SW480 (cell line): ENCODE measurements at regions not wholly inside any gene's neighbourhood (a gene's known extent, or its start where the extent isn't known, plus 50 kb on each side); places are given as distances from the start of the nearest gene placed in this dataset.

Experiments
- DNase-seq: peaks from one replicate; pipeline ENCODE4 v3.0.0-alpha.2; 2016; ENCODE audit warnings: low spot score

DNA sequence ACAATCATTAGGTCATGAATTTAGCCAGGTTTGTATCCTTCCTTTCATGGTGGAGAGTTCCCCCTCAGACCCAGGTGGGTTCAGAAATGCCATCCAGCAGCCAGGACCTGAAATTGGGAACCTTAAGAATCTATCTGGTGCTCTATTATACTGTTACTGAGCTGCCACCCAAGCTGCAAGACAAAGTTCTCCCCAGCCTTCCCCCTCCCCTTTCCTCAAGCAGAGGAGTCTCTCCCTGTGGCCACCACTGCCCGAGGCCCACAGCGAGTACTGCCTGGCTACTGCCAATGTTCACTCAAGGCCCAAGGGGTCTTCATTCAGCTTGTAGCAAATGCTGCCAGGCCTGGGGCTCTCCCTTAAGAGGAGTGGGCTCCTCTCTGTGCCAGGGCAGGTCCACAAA, 133.8 kb downstream of the TMEM38B start:
- no peak for DNase-seq

DNA sequence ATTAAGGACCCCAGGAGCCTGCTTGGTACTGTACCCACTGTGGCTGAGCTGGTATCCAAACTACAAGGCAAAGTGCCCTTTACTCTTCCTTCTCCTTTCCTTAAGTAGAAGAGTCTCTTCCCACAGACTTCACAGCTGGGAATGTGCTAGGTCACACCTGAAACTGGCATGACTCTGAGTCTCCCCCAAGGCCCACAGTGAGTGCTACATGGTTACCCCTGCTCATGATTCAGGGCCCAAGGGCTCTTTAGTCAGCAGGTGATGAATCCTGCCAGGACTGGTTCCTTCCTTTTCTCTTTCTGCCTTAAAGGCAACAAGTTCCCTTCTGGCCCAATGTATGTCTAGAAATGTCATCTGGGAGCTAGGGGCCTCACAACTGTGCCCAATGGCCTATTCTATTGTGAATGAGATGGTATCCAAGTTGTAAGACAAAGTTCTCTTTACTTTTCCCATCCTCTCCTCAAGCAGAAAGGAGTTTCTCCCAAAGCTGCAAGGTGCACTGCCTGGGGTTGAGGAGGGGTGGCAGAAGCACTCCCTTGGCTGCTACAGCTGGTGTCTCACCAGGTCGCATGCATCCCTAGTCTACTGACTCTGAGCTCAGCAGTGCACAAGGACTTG, 134.4 kb downstream of the TMEM38B start:
- no peak for DNase-seq

DNA sequence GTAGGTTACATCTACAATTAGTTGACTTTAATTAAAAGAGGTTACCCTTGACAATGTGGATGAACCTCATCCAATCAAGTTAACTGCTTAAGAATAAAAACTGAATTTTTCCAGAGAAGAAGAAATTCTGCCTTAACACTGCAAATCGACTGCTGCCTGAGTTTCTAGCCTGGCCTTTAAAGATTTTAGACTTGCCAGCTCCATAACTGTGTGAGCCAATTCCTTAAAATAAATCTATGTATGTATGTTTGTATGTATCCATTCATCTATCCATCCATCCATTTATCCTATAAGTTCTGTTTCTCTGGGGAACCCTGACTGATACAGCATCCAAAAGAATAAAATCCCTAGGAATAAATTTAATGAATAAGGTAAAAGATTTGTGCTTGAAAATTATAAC, 136.1 kb downstream of the TMEM38B start:
- DNase-seq, result no peak

- DNase-seq, result no peak
Measured at GRCh38 chr9:105832096-105832710, 137.9 kb downstream of the TMEM38B start.

GRCh38 chr9:105833271-105833975, 139.1 kb downstream of the TMEM38B start:
- DNase-seq, result no peak

DNA sequence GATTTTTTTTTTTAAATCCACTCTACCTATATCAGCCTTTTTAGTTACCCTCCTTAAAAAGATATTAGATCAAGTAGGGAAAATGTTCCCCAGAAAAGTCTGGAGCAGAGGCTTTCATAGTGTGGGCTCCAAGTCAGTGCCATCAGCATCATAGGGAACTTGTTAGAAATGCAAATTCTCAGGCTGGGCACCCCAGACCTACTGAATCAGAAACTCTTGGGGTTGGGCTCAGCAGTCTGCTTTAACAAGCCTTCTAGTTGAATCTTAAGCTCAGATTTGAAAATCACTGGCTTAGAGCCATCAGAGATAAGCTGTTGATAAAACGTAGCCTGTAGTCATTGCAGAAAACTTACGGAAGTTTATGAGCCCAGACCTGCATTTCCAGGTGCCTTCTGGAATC, 140.1 kb downstream of the TMEM38B start:
- no peak for DNase-seq

DNA sequence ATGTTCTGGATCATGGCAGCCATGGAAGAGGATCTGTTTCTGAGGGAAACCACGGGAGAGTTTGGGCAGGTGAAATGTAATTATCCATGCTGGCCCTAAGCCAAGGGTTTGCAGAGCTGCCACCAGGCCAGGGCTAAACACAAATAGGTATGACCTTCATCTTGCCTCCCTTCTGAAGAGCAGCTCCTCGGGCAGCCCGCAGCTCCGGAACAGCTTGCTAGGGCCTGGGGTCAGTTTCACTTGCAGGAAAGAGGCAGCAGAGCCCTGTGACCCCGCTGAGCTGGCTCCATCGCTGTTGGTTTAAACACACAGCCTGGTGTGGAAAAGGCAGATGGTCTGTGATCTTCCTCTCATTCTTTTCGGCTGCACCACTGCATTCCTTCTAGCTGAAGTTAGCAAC, 141.4 kb downstream of the TMEM38B start:
- no peak for DNase-seq

GRCh38 chr9:105836936-105837660, 142.8 kb downstream of the TMEM38B start:
- no peak for DNase-seq

DNA sequence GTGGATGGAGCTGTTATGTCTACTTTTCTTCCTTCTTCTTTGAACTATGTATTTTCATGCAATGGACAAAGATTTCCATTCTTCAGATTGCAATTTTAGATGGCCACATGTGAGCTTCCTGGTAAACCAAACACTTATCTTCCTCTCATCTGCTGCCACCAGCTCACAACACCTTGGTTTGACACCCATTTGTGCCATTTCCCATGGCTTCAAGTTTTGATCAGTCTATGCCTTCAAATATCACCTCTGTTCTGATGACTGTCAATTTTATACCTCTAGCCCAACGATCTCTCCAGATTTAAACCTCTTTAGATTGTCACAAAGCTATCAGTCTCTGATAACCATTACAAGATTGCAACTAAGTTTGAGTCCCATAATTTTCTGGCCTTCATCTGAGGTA, 147.2 kb downstream of the TMEM38B start:
- no peak for DNase-seq

GRCh38 chr9:105842023-105842644, 147.8 kb downstream of the TMEM38B start:
- peak; percentile 22 for DNase-seq

DNA sequence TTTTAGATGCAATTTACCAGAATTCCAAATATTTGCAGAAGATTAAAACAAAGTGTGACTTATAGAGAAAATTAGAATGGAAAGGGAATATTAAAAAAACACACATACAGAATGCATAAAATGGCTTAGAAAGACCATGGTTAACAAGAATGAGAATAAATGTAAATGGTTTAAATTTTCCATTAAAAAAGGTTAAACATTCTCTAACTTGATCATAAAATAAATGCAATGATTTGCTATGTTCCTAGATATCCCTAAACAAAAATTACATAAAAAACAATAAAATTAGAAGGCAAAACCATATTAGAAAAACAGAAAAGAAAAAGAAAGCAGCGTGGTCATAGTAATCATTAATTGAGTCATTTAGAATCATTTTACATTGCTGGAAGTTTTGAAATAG, 152.5 kb downstream of the TMEM38B start:
- no peak for DNase-seq

DNA sequence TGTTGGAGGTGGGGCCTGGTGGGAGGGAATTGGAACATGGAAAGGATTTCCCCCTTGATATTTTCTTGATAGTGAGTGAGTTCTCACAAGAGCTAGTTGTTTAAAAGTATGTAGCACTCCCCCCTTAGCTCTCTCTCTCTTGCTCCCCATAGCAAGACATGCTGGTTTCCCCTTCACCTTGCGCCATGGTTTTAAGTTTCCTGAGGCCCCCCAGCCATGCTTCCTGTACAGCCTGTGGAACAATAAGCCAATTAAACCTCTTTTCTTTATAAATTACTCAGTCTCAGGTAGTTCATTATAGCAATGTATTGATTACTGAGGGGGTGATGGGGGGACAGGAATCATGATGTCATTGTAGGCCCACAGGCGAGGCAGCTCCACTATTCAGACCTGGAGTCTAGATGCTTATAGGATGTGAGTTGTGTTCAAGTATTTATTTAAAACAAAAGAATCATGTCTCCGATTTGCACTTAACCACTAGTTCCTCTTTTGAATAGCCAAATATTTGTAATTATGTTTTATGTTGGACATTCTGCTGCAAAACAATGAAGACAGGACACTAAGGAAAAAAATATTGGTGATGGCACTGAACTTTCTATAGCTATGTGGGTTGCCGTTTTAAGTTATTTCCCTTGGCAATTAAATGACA, 156.6 kb downstream of the TMEM38B start:
- no peak for DNase-seq

DNA sequence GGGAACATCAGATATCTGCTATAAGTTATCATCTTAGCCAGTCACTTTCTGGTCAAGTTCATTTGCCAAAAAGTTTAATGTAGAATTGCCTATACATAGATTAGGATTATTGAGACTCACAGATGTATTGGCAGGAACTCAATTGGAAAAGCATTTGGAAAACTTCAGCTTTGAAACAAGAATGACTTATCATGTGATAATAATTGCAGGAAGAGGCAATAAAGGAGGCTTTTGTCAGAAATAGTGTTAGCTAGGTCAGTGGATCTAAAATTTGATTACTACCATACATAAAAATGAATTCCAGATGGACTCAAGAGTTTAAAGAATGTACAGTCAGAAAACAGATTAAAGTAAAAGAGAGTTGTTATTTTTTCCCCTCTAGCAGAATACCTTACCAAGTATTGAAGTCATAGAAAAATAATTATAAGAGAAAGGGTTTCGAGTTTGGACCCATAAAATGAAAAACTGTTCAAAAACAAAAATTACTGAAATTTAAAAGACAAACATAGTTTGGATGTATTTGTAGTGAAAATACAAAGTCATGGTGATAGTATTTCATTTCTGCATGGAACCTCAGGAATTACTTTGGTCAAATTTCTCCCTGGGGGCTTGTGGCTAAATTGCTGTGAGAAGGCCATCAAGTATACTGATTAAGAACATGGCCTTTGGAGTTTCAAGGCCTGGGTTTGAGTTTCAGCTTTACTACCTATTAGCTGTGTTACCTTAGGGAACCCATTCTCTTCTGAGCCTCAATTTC, 159.9 kb downstream of the TMEM38B start:
- DNase-seq, result no peak

DNA sequence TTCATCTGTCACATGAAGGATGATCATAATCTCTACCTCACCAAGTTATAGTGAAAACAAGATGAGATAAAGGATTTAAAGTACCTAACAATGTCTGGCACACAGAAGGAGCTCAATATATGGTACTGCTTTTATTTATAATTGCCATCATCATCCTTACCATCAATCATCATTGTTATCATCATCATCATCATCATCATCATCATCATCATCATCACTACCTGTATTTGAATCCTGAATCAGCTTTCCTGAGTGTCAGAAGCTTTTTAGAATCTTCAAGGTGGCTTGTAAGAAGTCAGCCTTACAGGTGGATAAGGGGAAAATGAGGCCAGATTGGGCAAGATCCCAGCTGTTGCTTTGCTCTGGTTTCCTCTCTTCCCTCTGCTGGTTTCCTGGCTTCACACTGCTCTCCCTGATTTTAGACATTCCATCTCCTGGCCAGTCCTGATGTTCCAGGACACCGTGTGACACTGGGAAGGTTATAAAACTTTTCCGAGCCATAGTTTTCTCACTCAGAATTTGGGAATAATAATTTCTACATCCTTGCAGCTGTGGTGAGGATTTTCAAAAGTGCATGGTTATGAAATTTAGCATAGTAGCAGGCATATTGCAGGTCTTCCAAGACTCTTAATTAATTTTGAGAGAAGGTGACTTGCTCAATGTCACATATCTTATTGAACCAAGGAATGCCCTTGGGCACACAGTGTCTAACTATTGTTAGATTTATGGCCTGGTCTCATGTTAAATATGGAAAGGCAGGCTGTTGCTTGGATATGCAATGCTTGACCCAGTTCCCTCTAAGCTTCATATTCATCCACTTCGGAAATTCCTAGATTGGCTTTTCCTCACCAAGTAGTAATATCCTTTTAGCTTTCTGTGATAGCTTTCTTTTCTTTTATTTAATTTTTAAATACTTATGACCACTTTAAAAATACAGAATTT, 160.7 kb downstream of the TMEM38B start:
- no peak for DNase-seq

GRCh38 chr9:105855987-105856386, 161.6 kb downstream of the TMEM38B start:
- DNase-seq, result no peak

DNA sequence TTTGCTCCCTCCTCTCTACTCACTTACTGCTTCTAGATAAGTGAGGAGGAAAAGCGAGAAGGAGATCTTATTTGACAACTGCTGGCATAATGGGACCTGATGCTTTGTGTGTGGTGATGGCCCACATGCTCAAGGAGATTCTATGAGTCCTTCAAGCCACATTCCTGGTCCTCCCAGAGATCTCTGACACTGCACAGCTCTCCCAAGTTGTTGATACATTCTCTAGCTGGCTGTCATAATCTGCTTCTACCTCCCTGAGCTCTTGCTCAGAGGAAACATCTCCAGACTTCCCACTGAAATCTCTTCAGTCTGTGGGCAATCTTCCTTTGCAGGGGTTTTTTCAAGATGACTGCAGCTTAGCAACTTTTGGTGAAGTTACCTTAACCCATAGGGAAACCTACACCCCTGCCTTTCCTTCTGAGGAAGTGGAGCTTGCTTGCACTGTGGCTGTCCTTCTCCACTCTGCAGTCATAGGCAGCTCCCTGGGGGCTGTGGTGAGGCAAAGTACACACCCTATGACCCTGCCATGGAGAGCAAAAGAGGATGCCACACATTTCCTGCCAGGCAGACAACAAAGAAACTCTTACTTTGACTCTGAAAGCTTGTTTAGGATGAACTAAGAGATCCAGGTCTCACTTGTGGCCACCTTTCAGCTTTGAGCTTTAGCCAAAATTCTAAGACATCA, 163.8 kb downstream of the TMEM38B start:
- DNase-seq, result no peak

- no peak for DNase-seq
Measured at GRCh38 chr9:105858877-105859276, 164.5 kb downstream of the TMEM38B start.

- DNase-seq, result no peak
Measured at GRCh38 chr9:105859428-105860091, 165.2 kb downstream of the TMEM38B start.

DNA sequence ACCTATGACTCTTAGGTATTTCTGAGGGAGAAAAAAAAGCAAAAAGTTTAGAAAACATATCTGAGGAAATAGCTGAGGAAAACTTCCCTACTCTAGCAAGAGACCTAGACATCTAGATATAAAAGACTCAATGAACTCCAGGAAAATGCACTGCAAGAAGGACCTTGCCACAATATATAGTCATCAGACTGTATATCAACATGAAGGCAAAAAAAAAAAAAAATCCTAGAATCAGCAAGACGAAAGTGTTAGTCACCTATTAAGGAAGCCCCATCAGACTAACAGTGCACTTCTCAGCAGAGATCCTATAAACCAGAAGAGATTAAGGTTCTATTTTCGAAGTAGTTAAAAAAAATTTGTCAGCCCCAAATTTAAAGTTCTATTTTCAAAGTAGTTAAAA, 166.2 kb downstream of the TMEM38B start:
- DNase-seq, result no peak
